ENCODE measurements at regions not wholly inside any gene's neighbourhood (a gene's known extent, or its start where the extent isn't known, plus 50 kb on each side); places are given as distances from the start of the nearest gene placed in this dataset.

- TF ChIP-seq CTCF (CRISPR knock-in tag; IDR thresholded peaks at IDR 0.05) (no peak), JUNB (CRISPR knock-in tag; IDR thresholded peaks at IDR 0.05; ENCODE audit: borderline replicate concordance) (peak; percentile 41; the same call in 1 of the 2 replicates), CEBPB (IDR thresholded peaks at IDR 0.05; ENCODE audit: borderline replicate concordance, low read depth, low read length) (peak; percentile 36; the same call in 1 of the 2 replicates), SCMH1 (CRISPR knock-in tag; IDR thresholded peaks at IDR 0.05; ENCODE audit: borderline replicate concordance) (no peak), SIX4 (CRISPR knock-in tag; IDR thresholded peaks at IDR 0.05) (no peak), SP1 (IDR thresholded peaks at IDR 0.05) (no peak), SP1 (CRISPR knock-in tag; IDR thresholded peaks at IDR 0.05) (no peak), ZNF639 (CRISPR knock-in tag; conservative IDR thresholded peaks at IDR 0.05) (no peak), JUN (CRISPR knock-in tag; IDR thresholded peaks at IDR 0.05) (no peak), ESRRA (CRISPR knock-in tag; IDR thresholded peaks at IDR 0.05; ENCODE audit: low read depth) (no peak), ZBTB33 (CRISPR knock-in tag; IDR thresholded peaks at IDR 0.05) (no peak)
- TF ChIP-seq, protein P1, sequence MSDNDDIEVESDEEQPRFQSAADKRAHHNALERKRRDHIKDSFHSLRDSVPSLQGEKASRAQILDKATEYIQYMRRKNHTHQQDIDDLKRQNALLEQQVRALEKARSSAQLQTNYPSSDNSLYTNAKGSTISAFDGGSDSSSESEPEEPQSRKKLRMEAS (IDR thresholded peaks at IDR 0.05): no peak
- TF ChIP-seq, protein P2, sequence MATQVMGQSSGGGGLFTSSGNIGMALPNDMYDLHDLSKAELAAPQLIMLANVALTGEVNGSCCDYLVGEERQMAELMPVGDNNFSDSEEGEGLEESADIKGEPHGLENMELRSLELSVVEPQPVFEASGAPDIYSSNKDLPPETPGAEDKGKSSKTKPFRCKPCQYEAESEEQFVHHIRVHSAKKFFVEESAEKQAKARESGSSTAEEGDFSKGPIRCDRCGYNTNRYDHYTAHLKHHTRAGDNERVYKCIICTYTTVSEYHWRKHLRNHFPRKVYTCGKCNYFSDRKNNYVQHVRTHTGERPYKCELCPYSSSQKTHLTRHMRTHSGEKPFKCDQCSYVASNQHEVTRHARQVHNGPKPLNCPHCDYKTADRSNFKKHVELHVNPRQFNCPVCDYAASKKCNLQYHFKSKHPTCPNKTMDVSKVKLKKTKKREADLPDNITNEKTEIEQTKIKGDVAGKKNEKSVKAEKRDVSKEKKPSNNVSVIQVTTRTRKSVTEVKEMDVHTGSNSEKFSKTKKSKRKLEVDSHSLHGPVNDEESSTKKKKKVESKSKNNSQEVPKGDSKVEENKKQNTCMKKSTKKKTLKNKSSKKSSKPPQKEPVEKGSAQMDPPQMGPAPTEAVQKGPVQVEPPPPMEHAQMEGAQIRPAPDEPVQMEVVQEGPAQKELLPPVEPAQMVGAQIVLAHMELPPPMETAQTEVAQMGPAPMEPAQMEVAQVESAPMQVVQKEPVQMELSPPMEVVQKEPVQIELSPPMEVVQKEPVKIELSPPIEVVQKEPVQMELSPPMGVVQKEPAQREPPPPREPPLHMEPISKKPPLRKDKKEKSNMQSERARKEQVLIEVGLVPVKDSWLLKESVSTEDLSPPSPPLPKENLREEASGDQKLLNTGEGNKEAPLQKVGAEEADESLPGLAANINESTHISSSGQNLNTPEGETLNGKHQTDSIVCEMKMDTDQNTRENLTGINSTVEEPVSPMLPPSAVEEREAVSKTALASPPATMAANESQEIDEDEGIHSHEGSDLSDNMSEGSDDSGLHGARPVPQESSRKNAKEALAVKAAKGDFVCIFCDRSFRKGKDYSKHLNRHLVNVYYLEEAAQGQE (IDR thresholded peaks at IDR 0.05; ENCODE audit: borderline replicate concordance in 1 of 2, low read depth in 1 of 2, low read length in 2 of 2): no peak
These were observed 52.8 kb upstream of the CCDC112 start for GRCh38 chr5:115349001-115349817.
